A172 (cell line): ENCODE measurements at regions not wholly inside any gene's neighbourhood (a gene's known extent, or its start where the extent isn't known, plus 50 kb on each side); places are given as distances from the start of the nearest gene placed in this dataset.
A peak's percentile ranks its signal among the peaks of the same experiment; 100 is the strongest.

Source experiments
- DNase-seq: peaks from one replicate; pipeline ENCODE4 v3.0.0-alpha.2; 2015; ENCODE audit warnings: low spot score

DNA sequence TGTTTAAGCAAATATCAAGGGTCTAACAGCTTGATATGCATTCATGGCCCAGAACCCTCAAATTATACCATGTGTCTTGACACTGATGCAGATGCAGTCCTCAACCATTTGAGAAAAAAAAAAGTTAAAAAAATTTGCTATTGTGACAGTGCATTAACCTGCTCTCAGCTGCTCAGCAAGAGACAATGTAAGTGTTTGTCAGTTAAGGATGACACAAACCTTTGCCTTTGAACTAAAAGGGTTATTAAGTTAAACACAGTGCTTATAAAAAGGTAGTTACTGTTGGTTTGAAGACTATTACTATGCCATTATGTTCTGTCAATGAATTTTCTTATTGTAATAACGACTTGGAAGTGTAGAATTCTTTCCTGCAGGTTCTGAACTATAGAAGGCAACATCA, 655.6 kb upstream of the NEGR1 start:
- no peak for DNase-seq

DNA sequence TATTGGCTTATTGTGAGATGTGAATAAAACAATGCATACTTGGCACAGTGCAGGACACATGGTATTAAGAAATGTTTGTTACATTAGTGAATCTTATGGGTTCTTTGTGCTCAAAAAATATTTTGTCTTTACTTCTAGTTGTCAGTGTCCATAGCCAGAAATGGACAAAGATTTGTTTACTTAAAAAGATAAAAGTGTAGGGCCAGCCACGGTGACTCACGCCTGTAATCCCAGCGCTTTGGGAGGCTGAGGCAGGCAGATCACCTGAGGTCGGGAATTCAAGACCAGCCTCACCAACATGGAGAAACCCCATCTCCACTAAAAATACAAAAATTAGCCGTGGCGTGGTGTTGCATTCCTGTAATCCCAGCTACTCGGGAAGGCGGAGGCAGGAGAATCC, 654.6 kb upstream of the NEGR1 start:
- no peak for DNase-seq

DNA sequence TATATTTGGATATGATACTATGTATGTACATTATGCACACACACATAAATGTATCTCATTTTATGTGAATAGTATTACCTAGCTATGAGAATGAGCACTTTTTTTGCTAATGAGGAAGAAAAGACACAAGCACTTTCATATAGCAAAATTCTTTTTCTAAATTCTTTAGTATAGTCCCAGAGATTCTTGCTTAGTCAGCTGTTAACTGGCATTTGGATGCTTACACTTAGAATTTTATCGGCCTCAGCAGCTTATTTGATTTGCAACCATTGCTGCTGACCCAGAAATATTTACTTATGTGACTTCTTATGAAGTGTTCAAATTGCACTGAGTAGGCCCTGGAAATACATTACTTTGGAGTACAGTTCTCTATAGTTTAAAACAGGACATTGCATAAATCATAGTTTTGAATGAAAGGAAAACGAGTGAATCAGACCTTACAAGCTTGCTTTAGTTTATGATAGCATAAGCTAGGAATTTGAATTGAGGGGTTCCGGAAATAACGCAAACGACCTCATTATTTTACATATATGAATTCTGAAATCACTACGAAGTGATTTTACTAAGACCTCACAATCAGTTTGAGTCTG, 653.9 kb upstream of the NEGR1 start:
- DNase-seq: peak; percentile 1

DNA sequence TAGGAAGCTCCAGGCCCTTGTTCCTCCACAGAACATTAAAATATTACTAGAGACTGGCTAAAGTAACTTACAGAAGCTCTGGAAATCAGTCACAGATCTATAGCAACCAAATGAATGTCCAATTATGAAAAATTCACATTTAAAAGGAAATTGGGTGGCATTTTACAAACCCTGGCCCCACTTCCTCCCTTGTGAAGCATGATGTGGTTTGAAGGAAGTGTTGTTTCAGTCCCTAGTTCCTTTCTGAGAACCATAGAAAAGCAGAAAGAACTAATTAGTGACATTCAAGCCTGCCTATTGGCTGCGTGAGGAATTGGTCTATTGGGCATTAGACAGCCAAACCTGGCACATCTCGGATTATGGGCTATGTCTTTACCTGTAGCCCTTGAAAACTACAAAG, 649.7 kb upstream of the NEGR1 start:
- DNase-seq: no peak

DNA sequence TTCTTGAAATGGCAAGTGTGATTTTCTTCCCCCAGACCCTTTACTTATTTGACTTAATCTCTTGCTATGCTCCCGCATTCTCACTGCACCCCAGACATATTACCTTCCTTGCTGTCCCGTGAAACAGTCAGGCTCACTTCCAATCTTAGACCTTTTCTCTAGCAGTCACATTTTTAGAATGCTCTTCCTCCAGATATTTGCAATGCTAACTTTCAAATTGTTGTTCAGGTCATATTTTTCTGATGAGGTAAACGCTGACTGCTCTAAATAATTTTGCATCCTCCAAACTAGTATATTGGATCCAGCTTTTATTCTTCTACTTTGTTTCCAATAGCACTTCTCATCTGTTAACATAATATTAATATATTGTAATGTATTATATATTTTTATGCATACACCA, 648.2 kb upstream of the NEGR1 start:
- DNase-seq: no peak

DNA sequence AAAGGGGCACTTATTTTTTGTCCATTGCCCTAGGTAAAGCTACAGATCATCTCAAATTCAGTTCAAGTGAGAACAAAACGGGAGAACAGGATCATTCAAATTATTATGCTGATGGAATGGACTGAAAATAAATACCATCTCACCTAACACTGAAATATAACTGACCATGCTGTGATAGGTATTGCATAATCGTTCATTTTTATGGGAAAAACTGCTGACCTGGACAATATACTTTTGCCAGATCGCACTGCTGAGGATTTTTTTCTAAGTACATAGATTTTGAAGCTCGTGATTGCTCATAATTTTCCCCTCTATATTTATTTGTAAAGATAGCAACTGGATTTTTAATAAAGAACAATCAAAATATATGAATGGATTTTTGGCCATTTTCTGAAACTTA, 636.6 kb upstream of the NEGR1 start:
- DNase-seq: no peak

DNA sequence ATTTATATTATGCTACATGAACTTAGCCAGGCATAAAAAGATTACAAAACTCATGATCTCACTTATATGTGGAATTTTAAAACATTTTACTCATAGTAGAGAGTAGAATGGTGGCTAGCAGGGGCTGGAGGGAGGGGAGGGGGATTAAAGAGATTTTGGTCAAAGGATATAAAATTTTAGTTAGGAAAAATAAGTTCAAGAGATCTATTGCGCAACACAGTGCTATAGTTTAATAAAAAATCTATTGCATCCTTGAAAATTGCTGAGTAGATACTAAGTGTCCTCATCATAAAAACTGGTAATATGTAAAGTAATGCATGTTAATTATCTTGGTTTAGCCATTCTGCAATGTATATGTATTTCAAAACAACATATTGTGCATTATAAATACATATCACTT, 635.6 kb upstream of the NEGR1 start:
- no peak for DNase-seq

DNA sequence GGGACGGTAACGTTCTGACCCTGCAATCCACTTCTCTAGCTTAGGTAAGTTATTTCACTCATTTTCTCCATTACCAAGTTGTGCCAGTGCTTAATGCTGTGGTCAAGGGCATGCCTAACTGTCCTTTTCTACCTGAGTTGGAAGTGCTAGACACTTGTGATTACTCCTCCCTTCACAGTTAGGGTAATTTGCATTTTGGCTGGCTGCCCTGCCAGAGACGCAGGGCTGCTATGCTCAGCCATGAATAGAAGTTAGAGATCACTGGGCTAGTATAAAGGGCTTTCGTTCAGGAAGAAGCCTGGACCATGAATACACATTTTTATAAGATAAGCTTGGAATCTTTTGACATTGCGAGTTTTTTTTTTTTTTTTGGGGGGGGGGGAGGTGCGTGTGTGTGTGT, 633.2 kb upstream of the NEGR1 start:
- DNase-seq: no peak

DNA sequence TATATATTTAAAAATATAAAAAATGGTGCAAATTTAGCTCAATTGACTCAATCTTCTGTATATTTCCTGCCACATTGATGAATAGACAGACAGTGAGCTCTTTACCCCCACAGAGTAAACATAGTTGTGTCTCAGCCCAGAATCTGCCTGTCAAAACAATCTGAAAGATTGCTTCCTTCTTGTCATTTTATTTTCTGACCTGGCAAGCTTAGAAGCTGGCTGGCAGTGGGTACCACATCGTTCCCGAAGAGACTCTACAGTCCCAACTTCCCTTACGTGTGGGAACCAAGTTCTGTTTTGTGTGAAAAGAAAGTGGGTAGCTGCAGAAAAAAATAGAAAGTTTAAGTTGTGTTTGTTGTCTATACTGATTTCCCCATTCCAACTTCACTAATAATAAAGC, 629.3 kb upstream of the NEGR1 start:
- no peak for DNase-seq

DNA sequence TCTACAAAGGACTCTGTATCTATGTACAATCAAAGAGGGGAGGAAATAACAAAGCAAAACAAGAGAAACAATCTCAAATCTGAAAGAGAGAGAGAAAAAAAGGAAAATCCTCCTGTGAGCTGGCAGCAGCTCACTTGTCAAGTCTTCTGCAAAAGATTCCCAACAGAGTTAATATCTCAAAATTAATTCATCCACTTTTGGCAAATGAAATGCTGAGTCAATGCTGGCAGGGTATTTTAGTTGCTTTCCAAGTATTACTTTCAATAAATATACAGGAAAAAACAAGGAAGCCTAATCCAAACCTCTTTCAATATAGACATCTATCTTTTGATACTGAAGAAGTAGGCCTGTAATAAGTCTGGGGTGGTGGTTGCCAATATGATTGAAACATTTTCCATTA, 613.9 kb upstream of the NEGR1 start:
- no peak for DNase-seq

DNA sequence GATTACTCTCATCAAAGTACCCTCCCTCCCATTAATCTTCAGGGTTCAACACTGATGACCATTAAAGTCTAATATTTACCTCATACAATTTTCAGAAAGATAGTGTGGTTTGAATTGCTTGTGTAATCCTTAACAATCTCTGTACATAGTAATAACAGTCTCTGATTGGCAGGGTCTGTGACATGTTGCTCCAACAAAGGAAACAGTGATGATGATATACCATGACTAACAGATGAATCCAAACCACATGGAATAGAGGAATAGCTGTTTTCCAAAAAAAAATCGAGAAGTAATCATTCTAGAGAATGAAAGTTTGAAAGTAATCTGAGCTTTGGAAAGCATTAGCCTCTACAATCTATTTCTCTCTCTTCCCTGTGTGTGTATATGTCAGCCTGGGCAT, 610.1 kb upstream of the NEGR1 start:
- no peak for DNase-seq

DNA sequence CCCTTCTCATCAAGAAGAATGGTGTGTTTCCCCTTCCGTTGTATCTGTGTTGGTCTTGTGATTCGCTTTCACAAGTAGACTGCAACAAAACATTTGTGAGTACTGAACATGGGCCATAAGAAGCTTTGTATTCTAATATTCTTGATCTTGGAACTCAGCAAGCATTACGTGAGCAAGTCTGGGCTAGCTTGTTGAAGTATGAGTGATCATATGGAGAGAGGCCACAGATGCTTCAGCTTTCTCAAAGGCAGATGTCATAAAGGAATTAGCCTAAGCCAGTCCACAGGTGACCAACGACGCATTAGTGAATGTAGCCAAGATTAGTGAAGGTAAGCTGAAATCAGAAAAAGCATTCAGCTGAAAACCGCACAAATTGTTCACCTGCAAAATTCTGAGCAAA, 609.6 kb upstream of the NEGR1 start:
- DNase-seq: no peak

DNA sequence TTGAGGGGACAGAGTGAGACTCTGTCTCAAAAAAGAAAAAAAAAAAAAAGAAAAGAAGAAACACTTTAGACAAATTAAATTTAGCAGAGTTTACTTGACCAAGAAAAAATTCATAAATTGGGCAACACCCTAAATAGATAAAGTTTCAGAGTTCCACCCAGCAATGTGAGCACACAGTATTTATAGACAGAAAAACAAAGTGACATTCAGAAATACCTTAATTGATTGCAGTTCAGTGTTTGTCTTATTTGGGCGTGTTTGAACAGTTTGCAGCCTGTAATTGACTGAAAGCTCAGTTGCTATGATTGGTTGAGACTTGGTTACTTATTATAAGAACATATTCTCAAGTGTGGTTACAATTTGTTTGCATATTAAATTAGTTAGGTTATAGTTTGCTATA, 603.5 kb upstream of the NEGR1 start:
- DNase-seq: no peak

DNA sequence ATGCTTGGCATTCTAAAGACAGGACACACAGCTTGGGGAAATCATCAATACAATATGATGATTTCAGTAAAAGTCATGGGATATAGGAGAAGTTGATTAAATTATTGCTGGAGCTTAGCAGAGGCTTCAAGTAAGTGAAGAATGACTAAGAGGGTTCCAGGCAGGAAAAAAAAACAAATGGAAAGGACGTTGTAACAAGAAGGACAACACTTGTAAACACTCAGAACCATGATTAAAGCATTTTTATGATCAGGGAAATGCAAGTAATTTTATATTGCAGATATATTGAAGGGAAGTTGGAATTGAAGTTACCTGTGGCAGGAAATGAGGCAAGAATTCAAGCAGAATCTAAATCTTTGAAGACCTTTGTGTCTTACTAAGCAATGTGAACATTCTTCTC, 602.7 kb upstream of the NEGR1 start:
- DNase-seq: no peak

DNA sequence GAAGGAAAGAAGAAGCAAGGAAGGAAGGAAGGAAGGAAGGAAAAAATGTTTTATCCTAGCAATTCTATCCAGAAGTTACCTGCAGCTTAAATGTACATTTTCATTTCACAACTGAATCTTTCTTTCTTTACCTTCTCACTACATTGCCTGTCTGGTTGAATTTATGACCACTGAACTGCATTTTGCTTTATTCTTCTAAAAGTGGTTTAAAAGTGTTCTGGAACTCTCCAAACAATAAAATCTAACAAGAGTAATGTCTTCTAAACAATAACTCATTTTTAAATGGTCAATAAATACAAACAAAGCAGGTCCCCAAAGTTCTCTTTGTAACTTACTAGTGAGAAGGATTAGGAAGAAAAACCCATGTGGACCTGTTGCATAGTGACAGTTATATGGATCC, 587.5 kb upstream of the NEGR1 start:
- no peak for DNase-seq

DNA sequence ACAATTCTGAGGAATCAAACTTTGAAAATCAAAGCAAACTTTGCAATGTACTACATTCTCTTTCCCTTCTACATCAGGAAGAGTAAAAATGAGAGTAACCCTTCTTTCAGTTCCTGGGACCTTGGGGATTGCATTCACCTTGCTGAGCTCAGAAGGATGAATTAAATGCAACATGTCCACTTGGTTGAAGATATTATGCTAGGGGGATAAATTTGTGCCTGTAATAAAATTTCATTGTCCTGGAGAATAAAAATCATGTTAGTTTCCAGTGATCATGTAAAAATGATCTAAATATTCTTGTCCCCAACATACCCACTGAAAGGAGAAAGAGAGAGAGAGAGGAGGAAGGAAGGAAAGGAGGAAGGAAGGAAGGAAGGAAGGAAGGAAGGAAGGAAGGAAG, 587.1 kb upstream of the NEGR1 start:
- DNase-seq: no peak

DNA sequence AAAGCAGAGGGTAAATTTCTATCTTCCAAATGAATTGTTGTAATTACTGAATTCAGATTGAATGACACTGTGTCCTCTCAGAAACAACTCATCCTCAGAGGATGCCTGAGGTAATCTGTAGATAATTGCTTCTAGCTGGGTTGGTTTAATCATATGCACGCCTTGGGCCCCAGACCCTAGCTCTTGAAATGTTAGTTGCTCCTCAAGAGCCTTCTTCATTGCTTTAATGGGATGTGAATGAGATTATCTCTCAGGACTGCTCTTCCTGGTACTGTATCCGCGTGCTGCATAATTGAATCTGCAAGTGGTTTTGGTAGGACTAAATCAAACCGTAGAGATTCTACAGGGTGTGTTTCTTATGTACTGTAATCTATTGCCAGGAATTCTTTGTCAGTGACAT, 569.3 kb upstream of the NEGR1 start:
- no peak for DNase-seq

DNA sequence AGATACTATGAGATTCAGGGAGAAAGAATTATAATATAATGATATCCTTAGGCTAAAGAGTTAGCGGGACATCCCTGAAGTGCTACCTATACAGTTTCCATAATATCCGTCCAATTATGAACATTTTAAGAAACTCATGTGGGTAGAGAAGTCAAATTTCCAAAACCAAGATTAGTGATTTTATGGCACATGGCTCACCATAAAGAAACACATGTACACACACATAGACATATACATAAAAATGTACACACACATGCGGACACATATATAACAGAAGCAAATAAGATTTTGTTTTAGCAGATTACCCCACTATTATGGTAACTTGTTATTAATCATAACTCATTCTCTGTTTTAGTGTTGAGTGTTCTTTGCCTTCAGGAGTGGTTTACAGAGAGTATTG, 566.7 kb upstream of the NEGR1 start:
- no peak for DNase-seq

DNA sequence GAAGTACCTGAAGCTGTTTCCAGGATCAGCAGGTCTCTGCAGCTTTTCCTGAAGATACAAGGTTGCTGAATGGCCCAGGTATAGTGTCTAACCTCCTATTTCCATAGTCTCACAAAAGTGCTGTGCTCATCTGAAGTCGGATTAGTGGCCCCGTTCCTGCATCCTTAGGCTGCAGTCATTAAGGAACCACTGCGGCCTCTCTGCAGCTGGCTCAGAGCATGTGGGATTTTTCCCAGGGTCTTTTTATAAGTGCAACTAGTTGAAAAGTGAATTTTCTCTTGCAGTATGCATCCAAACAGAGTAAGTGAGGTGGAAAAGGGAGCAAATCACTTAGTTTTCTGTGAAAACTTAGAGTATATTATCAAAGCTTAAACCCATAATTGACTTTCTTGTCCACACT, 565.3 kb upstream of the NEGR1 start:
- no peak for DNase-seq

DNA sequence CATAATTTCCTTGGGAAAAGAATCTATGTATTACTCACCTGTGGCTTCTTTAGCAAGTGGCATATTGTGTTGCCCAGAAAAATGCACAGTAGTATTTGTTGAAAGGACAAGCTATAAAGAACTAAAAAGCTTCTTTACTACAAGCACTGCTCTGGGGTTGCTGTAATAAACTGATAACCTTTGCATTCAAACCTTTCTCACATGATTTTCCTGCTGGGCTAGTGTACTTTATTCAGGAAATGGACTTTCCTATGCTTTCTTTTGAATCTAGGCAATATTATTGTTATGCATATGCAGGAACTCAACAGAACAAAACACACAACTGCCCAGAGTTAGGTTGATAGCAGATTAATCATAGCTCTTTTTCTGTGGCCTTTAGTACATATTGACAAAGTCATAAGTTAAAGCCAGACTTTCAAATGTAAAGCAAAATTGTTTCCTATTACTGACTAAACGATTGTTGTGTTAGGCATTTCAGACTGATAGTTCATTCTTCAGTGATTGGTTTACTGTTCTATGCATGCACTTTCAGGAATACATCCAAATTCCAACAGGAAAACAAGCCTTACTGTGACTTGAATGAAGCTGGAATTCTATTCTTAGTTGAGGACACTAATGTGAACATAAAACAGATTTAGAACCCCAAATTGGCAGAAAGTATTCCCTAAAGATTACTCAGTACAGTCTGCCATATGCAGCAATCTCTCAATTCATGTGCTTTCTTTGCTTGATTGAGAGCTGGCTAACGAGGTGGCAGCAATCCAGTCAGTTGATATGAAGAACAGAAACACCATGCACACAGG, 564.3 kb upstream of the NEGR1 start:
- no peak for DNase-seq

DNA sequence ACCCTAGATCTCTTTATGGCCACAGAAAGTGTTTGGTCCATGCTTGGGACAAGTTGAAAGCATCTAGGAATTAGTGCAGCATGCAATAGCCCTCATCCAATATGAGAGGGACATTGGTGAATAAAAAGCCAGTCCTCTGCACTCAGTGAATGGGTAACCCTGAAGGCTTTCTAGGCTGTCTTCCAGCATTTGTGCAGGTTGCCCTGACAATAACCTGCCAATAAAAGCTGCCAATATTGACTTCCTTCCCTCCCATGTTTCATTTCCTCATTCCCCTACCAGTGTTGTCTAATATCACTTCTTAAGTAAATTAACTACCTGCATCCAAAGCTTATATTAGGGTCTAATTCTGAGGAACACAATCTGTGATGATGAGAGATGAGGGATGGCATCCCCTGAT, 563.6 kb upstream of the NEGR1 start:
- no peak for DNase-seq

DNA sequence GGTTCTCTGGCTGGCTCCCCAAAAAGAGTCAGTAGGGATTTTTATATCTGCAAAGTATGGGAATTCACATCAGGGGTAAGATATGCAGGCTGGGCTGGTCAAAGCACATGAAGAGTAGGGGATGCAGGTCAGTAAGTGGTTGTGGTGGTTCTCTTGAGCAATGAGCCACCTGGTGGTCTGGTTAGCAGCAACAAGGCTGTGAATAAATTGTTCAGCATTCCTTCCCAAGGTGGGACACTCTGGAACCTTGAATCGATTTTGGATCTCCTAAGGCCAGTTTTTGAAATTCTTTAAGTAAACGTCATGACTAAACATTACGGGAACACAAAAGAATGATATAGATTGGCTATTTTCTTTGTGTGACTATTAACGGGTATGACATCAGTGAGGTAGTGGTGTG, 563.0 kb upstream of the NEGR1 start:
- DNase-seq: no peak

DNA sequence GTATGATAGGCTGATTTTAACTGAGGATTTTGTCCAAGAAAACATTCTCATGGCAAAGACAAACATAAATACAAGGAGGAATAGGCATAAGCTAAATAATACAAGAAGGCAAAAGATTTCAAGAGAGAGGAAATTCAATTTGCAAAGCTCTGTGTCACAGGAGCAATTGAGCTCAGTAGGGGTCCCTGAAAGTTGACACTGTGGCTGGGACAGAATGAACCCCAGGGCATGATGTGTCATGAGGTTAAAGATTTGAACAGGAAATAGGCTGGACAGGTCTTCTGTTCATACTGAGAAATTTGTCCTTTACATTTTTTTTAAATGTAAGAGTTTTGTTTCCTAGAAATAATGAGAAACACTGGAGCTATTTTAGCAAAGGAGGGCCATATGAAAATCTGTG, 555.4 kb upstream of the NEGR1 start:
- no peak for DNase-seq
